A673 (cell line): ENCODE measurements at regions not wholly inside any gene's neighbourhood (a gene's known extent, or its start where the extent isn't known, plus 50 kb on each side); places are given as distances from the start of the nearest gene placed in this dataset.

ENCODE experiments used
- EZH2 ChIP-seq: fragments of 200-600 bp; sonication (generic); IDR thresholded peaks from 2 replicates; pipeline ENCODE4 v1.6.1; 2017; ENCODE audit warnings: borderline replicate concordance, low read depth, mild to moderate bottlenecking, mixed read lengths, antibody characterized with exemption, low read length; ENCODE audit not compliant: poor library complexity, severe bottlenecking
- TF ChIP-seq, protein P1 (sequence below): fragments of 300-800, 200-600 bp; sonication (generic); conservative IDR thresholded peaks from 2 replicates; pipeline ENCODE4 v1.5.1; 2017; ENCODE audit warnings: low read depth, mild to moderate bottlenecking, antibody characterized with exemption, low read length, moderate library complexity, mixed read lengths

- TF ChIP-seq, protein P1, sequence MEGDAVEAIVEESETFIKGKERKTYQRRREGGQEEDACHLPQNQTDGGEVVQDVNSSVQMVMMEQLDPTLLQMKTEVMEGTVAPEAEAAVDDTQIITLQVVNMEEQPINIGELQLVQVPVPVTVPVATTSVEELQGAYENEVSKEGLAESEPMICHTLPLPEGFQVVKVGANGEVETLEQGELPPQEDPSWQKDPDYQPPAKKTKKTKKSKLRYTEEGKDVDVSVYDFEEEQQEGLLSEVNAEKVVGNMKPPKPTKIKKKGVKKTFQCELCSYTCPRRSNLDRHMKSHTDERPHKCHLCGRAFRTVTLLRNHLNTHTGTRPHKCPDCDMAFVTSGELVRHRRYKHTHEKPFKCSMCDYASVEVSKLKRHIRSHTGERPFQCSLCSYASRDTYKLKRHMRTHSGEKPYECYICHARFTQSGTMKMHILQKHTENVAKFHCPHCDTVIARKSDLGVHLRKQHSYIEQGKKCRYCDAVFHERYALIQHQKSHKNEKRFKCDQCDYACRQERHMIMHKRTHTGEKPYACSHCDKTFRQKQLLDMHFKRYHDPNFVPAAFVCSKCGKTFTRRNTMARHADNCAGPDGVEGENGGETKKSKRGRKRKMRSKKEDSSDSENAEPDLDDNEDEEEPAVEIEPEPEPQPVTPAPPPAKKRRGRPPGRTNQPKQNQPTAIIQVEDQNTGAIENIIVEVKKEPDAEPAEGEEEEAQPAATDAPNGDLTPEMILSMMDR: no peak
- TF ChIP-seq EZH2: no peak
These were observed 304.1 kb downstream of the C11orf87 start for GRCh38 chr11:109726061-109726460.
